ENCODE measurements at regions not wholly inside any gene's neighbourhood (a gene's known extent, or its start where the extent isn't known, plus 50 kb on each side); places are given as distances from the start of the nearest gene placed in this dataset.
"Not testable (repeated sequence)": the region's sequence is repeated elsewhere in the genome, so short reads cannot be mapped to it uniquely, and the experiment has no call there.

DNA sequence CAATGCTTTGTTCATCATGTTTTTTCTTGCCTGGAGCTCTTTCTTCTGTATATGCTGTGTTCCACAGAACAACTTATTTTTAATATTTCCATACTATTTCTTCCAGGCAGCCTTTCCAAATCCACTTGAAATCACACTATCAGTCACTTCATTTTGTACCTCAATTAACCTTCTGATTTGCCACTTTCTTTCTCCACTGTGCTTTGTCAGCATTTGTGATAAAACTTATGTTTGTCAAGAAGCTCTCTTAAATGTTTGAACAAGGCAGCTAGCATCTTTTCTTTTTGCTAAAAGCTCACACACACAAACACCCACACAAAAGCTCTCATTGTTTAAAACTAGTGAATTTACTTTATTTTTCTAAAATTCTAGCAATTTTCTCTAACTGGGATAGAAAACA is 2014.7 kb upstream of the RAG2 start:
- Mint-ChIP-seq H3K4me3 (no peak overlapping the region), H3K4me1 (no peaks in the 10 kb centered on the region), H3K27ac (no peak overlapping the region), H3K27me3 (no peaks in the 10 kb centered on the region), H3K9me3 (peaks cover 3 to 42% (median 10%) of the 10 kb centered on the region in 7 donors), H3K36me3 (no peaks in the 10 kb centered on the region)
- no peak for DNase-seq
- Histone ChIP-seq H3K4me1 (ENCODE audit: control insufficient read depth, insufficient read depth, low read length, poor library complexity, severe bottlenecking) (no peaks in the 10 kb centered on the region), H3K27ac (ENCODE audit: insufficient read depth, low read length, poor library complexity, severe bottlenecking) (no peak overlapping the region), H3K27me3 (ENCODE audit: control insufficient read depth, insufficient read depth, low read length) (no peaks in the 10 kb centered on the region), H3K36me3 (ENCODE audit: control insufficient read depth, insufficient read depth, low read length) (no peaks in the 10 kb centered on the region), H3K9me3 (ENCODE audit: control insufficient read depth in 2 of 2, low read length in 2 of 2) (peaks cover 0 to 2% of the 10 kb centered on the region in 2 experiments), H3K4me3 (ENCODE audit: low read depth, low read length) (no peak overlapping the region)
- no peak for ATAC-seq (ENCODE audit: low read depth in 2 of 2)

DNA sequence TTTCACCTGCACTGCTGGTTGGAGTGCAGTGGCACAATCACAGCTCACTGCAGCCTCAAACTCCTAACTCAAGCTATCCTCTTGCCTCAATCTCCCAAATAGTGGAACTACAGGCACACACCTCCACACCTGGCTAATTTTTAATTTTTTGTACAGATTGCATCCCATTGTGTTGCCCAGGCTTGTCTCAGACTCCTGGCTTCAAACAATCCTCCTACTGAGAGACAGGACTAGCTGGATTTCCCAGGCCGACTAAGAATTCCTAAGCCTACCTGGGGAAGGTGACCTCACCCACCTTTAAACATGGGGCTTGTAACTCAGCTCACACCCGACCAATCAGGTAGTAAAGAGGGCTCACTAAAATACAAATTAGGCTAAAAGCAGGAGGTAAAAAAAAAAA is 2003.3 kb upstream of the RAG2 start:
- not testable (repeated sequence) for H3K4me1 ChIP-seq (ENCODE audit: control insufficient read depth, insufficient read depth, low read length, poor library complexity, severe bottlenecking); H3K27me3 Mint-ChIP-seq; H3K27me3 ChIP-seq (ENCODE audit: control insufficient read depth, insufficient read depth, low read length); H3K36me3 ChIP-seq (ENCODE audit: control insufficient read depth, insufficient read depth, low read length); H3K27ac Mint-ChIP-seq; DNase-seq; H3K4me3 Mint-ChIP-seq; H3K4me3 ChIP-seq (ENCODE audit: low read depth, low read length); H3K9me3 ChIP-seq (ENCODE audit: control insufficient read depth in 2 of 2, low read length in 2 of 2); ATAC-seq (ENCODE audit: low read depth in 2 of 2); H3K27ac ChIP-seq (ENCODE audit: insufficient read depth, low read length, poor library complexity, severe bottlenecking); H3K36me3 Mint-ChIP-seq; H3K4me1 Mint-ChIP-seq
- H3K9me3 Mint-ChIP-seq, result peaks cover 0 to 22% (median 8%) of the 10 kb centered on the region in 7 donors

DNA sequence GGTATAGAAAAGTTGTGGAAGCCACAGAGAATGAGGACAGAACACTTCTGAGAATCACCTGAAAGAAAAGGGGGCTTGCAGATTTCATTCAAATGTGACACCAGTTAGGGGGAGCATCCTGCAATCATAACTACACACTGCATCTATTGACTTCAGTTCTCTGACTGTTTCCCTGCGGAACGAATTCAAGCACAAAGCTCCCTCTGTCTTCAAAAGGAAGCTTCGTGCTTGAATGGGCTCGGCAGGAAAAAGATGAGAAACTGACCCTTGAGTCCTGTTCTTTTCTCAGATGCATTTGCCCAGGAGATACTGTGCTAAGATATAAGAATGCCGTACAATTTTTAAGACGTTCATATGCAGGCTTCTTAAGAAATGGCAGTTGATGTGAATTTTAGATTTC is 2000.4 kb upstream of the RAG2 start:
- no peaks in the 10 kb centered on the region for H3K4me1 Mint-ChIP-seq
- DNase-seq (no peak), ATAC-seq (ENCODE audit: low read depth in 2 of 2) (no peak)
- no peak overlapping the region for H3K4me3 ChIP-seq (ENCODE audit: low read depth, low read length)
- no peaks in the 10 kb centered on the region for H3K4me1 ChIP-seq (ENCODE audit: control insufficient read depth, insufficient read depth, low read length, poor library complexity, severe bottlenecking)
- no peaks in the 10 kb centered on the region for H3K9me3 ChIP-seq (ENCODE audit: control insufficient read depth in 2 of 2, low read length in 2 of 2)
- H3K27me3 ChIP-seq (ENCODE audit: control insufficient read depth, insufficient read depth, low read length), result no peaks in the 10 kb centered on the region
- H3K36me3 Mint-ChIP-seq, result no peaks in the 10 kb centered on the region
- no peak overlapping the region for H3K4me3 Mint-ChIP-seq
- no peak overlapping the region for H3K27ac ChIP-seq (ENCODE audit: insufficient read depth, low read length, poor library complexity, severe bottlenecking)
- H3K27ac Mint-ChIP-seq, result no peak overlapping the region
- peaks cover 0 to 9% (median 6%) of the 10 kb centered on the region in 7 donors for H3K9me3 Mint-ChIP-seq
- no peaks in the 10 kb centered on the region for H3K36me3 ChIP-seq (ENCODE audit: control insufficient read depth, insufficient read depth, low read length)
- H3K27me3 Mint-ChIP-seq, result no peaks in the 10 kb centered on the region

GRCh38 chr11:38595359-38596016 is 1997.5 kb upstream of the RAG2 start:
- H3K4me1 ChIP-seq (ENCODE audit: control insufficient read depth, insufficient read depth, low read length, poor library complexity, severe bottlenecking); H3K36me3 ChIP-seq (ENCODE audit: control insufficient read depth, insufficient read depth, low read length); H3K9me3 Mint-ChIP-seq; ATAC-seq (ENCODE audit: low read depth in 2 of 2); H3K4me3 Mint-ChIP-seq; H3K9me3 ChIP-seq (ENCODE audit: control insufficient read depth in 2 of 2, low read length in 2 of 2); H3K36me3 Mint-ChIP-seq; H3K4me1 Mint-ChIP-seq; H3K4me3 ChIP-seq (ENCODE audit: low read depth, low read length); H3K27me3 Mint-ChIP-seq; DNase-seq; H3K27me3 ChIP-seq (ENCODE audit: control insufficient read depth, insufficient read depth, low read length); H3K27ac ChIP-seq (ENCODE audit: insufficient read depth, low read length, poor library complexity, severe bottlenecking): not testable (repeated sequence)
- peak overlapping the region in 1 of 3 donors; percentile 5 for H3K27ac Mint-ChIP-seq

DNA sequence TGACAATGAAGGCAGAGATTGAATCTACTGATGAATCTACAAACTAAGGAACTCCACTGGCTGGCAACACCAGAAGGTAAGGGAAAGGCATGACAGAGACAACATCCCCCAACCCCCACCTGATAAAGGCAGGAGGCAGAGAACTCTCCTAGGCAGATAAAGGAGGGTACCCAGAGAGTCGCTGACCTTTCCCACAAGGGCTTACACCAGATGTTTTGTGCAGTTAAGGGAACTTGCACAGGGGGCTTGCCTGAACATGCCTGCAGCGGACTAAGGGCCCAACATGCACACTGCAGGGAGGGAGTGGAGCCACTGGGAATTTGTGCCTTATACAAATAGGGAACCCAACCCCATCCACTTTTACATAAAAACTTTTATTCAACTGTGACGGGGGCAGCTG is 1996.9 kb upstream of the RAG2 start:
- Mint-ChIP-seq H3K4me1 (no peaks in the 10 kb centered on the region), H3K27me3 (no peaks in the 10 kb centered on the region), H3K9me3 (peaks cover 0 to 9% (median 4%) of the 10 kb centered on the region in 7 donors), H3K27ac (no peak overlapping the region), H3K36me3 (no peaks in the 10 kb centered on the region), H3K4me3 (no peak overlapping the region)
- DNase-seq (no peak), ATAC-seq (ENCODE audit: low read depth in 2 of 2) (no peak)
- no peaks in the 10 kb centered on the region for H3K4me1 ChIP-seq (ENCODE audit: control insufficient read depth, insufficient read depth, low read length, poor library complexity, severe bottlenecking)
- H3K27ac ChIP-seq (ENCODE audit: insufficient read depth, low read length, poor library complexity, severe bottlenecking), result no peak overlapping the region
- H3K9me3 ChIP-seq (ENCODE audit: control insufficient read depth in 2 of 2, low read length in 2 of 2), result peaks cover 0 to 2% of the 10 kb centered on the region in 2 experiments
- H3K4me3 ChIP-seq (ENCODE audit: low read depth, low read length), result no peak overlapping the region
- no peaks in the 10 kb centered on the region for H3K27me3 ChIP-seq (ENCODE audit: control insufficient read depth, insufficient read depth, low read length)
- H3K36me3 ChIP-seq (ENCODE audit: control insufficient read depth, insufficient read depth, low read length), result no peaks in the 10 kb centered on the region

GRCh38 chr11:38593649-38594048 is 1995.6 kb upstream of the RAG2 start:
- peaks cover 0 to 2% of the 10 kb centered on the region in 2 experiments for H3K9me3 ChIP-seq (ENCODE audit: control insufficient read depth in 2 of 2, low read length in 2 of 2)
- Mint-ChIP-seq H3K4me3 (no peak overlapping the region), H3K36me3 (no peaks in the 10 kb centered on the region), H3K27ac (no peak overlapping the region), H3K4me1 (no peaks in the 10 kb centered on the region), H3K27me3 (no peaks in the 10 kb centered on the region), H3K9me3 (peaks cover 0 to 5% (median 2%) of the 10 kb centered on the region in 7 donors)
- no peak overlapping the region for H3K4me3 ChIP-seq (ENCODE audit: low read depth, low read length)
- H3K27me3 ChIP-seq (ENCODE audit: control insufficient read depth, insufficient read depth, low read length), result no peaks in the 10 kb centered on the region
- no peak overlapping the region for H3K27ac ChIP-seq (ENCODE audit: insufficient read depth, low read length, poor library complexity, severe bottlenecking)
- H3K36me3 ChIP-seq (ENCODE audit: control insufficient read depth, insufficient read depth, low read length), result no peaks in the 10 kb centered on the region
- no peaks in the 10 kb centered on the region for H3K4me1 ChIP-seq (ENCODE audit: control insufficient read depth, insufficient read depth, low read length, poor library complexity, severe bottlenecking)
- ATAC-seq (ENCODE audit: low read depth in 2 of 2) (no peak), DNase-seq (no peak)

- Histone ChIP-seq H3K4me1 (ENCODE audit: control insufficient read depth, insufficient read depth, low read length, poor library complexity, severe bottlenecking) (no peaks in the 10 kb centered on the region), H3K9me3 (ENCODE audit: control insufficient read depth in 2 of 2, low read length in 2 of 2) (peaks cover 0 to 2% of the 10 kb centered on the region in 2 experiments), H3K4me3 (ENCODE audit: low read depth, low read length) (no peak overlapping the region), H3K27ac (ENCODE audit: insufficient read depth, low read length, poor library complexity, severe bottlenecking) (no peak overlapping the region), H3K36me3 (ENCODE audit: control insufficient read depth, insufficient read depth, low read length) (no peaks in the 10 kb centered on the region), H3K27me3 (ENCODE audit: control insufficient read depth, insufficient read depth, low read length) (no peaks in the 10 kb centered on the region)
- Mint-ChIP-seq H3K9me3 (peaks cover 0 to 15% (median 5%) of the 10 kb centered on the region in 7 donors), H3K27me3 (no peaks in the 10 kb centered on the region), H3K4me3 (no peak overlapping the region), H3K27ac (no peak overlapping the region), H3K36me3 (no peaks in the 10 kb centered on the region), H3K4me1 (no peaks in the 10 kb centered on the region)
- DNase-seq, result no peak
- ATAC-seq (ENCODE audit: low read depth in 2 of 2), result no peak
These were observed 1984.7 kb upstream of the RAG2 start for GRCh38 chr11:38582756-38583155.

GRCh38 chr11:38582151-38582550 is 1984.1 kb upstream of the RAG2 start:
- DNase-seq (no peak), ATAC-seq (ENCODE audit: low read depth in 2 of 2) (no peak)
- Histone ChIP-seq H3K9me3 (ENCODE audit: control insufficient read depth in 2 of 2, low read length in 2 of 2) (peaks cover 0 to 8% of the 10 kb centered on the region in 2 experiments), H3K27me3 (ENCODE audit: control insufficient read depth, insufficient read depth, low read length) (no peaks in the 10 kb centered on the region), H3K4me3 (ENCODE audit: low read depth, low read length) (no peak overlapping the region), H3K36me3 (ENCODE audit: control insufficient read depth, insufficient read depth, low read length) (no peaks in the 10 kb centered on the region), H3K27ac (ENCODE audit: insufficient read depth, low read length, poor library complexity, severe bottlenecking) (no peak overlapping the region), H3K4me1 (ENCODE audit: control insufficient read depth, insufficient read depth, low read length, poor library complexity, severe bottlenecking) (no peaks in the 10 kb centered on the region)
- Mint-ChIP-seq H3K36me3 (no peaks in the 10 kb centered on the region), H3K4me3 (no peak overlapping the region), H3K27ac (no peak overlapping the region), H3K27me3 (no peaks in the 10 kb centered on the region), H3K9me3 (peaks cover 0 to 19% (median 5%) of the 10 kb centered on the region in 7 donors), H3K4me1 (no peaks in the 10 kb centered on the region)
